Occipital lobe (tissue), 1 donor: ENCODE measurements at regions not wholly inside any gene's neighbourhood (a gene's known extent, or its start where the extent isn't known, plus 50 kb on each side); places are given as distances from the start of the nearest gene placed in this dataset.
"Not testable (repeated sequence)": the region's sequence is repeated elsewhere in the genome, so short reads cannot be mapped to it uniquely, and the experiment has no call there.

Source experiments
- DNase-seq: peaks from one replicate; lab custom pipeline; 2025; lab: John Stamatoyannopoulos, UW

DNA sequence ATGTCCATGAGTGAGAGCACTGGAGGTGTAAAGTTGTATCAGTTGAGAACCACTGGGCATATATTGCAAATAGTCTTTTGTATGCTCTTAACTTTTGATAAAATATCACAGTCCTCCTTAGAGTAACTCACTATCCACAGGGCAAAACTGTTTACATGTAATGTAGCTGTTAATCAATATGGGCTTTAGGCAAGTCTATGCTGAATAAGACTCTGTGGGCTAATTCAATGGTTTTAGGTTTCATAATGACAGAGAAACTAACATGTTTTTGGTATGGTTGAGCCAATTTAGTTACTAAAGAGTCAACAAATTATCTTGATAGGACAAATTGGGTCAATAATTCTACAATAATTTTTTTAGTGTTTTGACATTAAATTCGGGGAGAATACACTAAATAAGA, 1134.9 kb upstream of the FAM98A start:
- DNase-seq: no peak

DNA sequence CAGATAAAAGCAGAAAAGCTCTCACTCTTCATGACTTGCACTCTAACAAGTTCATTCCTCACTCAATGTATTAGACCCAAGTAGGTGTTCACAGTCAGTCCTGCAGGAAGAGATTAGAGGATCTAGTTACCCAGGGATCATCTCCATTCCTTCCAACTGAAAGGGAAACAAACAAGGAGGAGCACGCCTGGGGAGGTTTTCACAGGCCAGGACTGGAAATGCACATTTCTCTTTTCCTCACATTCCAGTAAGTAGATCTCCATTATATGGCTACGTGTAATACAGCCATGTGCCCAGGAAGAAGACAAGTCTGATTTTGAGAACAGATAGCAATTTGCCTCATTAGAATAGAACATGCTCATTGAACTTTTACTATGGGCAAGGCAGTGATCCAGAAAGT, 1132.2 kb upstream of the FAM98A start:
- no peak for DNase-seq

DNA sequence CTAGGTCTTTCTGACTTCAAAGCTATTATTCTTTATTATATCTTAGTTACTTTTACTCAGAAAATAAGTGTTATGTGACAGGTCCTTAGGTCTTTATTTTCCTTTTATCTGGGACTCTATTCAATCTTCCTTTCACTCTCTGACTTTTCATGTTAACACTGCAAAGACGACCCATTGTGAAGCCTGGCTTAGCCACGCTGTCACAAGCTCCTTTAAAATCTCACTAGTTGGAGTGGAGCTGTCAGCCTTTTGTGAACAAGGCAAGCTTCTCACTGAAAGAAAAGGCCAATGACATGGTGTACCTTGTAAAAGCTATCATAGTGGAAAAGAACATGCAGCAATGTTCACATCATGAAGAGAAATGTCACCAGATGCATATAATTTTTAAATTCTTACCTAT, 1130.7 kb upstream of the FAM98A start:
- DNase-seq: no peak

DNA sequence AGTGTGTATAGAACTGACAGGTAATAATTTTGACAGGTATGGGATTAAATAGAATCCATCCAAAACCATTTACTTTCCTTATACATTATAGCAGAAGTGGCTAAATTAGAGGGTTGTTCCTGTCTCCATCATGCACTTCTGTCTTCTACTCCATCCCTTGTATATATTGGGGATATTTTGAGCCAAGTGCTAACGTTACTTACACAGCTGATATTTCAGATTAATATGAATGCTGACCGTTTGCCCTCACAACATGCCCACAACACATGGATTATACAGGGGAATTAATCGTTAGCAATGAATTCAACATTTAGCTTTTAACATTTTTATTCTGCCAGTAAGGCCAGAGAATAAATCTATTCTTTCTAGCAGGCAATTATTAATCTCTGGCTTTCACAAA, 1125.0 kb upstream of the FAM98A start:
- DNase-seq: no peak

DNA sequence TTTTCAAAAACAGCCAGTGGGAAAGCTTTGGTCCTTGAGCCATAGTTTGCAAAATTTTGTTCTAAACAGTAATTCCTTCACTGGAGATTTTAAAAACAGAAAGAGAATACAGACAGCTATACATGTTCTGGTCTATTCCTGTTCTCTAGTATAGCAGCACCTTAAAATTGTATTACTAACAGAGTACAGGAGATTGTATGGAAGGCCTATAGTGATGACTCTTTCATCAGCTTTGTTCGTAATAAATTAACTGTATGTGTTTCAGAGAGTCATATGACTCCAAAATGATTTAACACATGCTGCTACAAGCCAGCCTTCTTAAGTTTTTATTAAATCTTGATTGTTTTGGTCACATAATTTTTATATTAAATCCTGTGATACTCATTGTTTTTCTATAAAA, 1124.6 kb upstream of the FAM98A start:
- no peak for DNase-seq

DNA sequence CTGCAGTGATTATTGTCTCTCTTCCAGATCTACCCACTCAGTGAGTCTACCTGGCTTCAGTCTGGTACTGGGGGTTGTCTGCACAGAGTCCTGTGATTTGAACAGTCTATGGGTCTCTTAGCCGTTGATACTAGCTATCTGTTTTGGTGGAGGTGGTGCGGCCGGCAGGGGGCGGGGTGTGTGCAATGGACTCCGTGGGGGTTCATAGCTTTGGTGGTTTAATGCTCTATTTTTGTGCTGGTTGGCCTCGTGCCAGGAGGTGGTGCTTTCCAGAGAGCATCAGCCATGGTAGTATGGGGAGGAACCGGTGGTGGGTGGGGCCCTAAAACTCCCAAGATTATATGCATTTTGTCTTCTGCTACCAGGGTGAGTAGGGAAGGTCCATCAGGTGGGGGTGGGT, 1120.1 kb upstream of the FAM98A start:
- no peak for DNase-seq

DNA sequence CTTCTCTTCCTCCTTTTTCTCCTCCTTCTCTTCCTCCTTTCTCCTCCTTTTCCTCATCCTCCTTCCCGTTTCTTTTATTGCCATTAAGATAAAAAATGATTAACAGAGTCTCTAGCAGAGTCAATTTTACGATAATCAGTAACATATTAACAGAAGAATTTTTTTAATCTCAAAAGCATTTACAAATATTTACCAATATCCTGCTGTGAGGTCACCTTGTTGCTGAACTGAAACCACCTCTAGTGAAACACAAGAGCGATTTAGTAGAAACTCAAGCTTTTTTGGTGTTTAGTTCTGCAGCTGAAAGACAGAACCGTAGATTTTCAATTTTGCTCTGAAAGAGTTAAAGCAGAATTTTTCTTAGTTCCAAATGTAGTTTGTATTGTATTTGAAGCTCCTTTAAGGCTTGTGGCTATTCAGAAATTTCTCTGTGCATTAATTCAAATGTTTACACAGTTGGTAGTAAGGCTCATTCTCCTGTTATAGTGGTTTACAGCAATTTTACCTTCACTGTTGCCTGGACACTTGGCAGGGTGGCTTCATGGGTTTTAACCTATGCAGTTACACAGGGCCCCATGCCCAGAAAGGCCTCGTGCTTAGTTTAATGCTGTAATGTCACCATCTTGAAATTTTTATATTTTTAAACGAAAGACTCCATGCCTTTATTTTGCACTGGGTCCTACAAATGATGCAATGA, 1106.6 kb upstream of the FAM98A start:
- DNase-seq: no peak

DNA sequence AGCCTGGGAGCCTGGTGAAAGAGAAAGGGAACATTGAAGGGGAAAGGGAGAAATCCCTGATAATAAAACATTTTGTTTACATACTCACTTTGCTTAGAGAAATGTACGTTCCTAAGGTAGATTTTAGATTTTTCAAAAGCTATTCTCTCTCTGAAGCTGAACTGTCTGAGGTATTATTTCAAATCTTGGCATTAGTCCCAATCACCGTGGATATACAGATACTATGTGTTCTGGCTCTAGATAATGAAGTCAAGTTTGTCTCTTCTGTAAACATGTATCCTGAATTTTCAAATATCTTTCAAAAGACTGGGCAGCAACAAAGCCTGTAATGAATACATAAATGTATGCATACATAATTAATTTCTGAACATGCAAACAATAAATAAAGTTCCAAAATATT, 1104.2 kb upstream of the FAM98A start:
- no peak for DNase-seq

DNA sequence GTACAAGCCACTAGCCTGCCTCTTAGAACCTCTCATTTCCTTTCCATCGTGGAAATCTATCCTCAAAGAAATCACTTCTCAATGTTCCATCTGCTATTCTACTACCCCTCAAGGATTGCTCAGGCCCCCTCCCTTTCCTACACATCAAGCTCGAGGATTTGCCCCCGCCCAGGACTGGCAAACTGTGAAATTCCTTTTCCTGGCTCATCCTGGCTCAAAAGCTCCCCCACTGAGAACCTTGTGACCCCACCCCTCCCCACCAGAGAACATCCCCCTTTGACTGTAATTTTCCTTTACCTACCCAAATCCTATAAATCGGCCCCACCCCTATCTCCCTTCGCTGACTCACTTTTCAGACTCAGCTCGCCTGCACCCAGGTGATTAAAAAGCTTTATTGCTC, 1103.3 kb upstream of the FAM98A start:
- not testable (repeated sequence) for DNase-seq

DNA sequence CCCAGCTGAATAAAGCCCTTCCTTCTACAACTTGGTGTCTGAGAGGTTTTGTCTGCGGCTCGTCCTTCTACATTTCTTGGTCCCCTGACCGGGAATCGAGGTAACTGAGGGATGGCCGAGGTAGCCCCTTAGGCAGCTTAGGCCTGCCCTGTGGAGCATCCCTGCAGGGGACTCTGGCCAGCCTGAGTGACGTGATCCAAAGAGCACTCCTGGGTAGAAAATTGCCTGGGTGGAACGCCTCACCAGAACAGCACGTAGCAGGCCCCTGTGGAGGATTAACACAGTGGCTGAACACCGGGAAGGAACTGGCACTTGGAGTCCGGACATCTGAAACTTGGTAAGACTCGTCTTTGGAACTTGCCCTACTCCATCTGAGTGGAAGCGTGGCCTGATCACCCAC, 1078.5 kb upstream of the FAM98A start:
- DNase-seq: not testable (repeated sequence)

DNA sequence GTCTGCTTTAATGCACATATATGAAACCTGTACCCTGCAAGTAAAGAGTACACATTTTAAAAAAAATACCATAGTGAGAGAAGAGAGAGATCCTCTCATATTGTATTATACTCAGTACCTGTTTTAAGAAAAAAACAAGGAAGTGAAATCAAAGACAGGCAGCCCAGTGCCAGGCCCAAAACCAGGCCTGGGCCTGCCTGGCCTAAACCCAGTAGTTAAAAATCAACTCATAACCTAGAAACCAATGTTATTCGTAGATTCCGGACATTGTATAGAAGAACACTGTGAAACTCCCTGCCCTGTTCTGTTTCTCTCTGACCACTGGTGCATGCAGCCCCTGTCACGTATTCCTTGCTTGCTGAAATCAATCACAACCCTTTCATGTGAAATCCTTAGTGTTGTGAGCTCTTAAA, 1078.0 kb upstream of the FAM98A start:
- not testable (repeated sequence) for DNase-seq

DNA sequence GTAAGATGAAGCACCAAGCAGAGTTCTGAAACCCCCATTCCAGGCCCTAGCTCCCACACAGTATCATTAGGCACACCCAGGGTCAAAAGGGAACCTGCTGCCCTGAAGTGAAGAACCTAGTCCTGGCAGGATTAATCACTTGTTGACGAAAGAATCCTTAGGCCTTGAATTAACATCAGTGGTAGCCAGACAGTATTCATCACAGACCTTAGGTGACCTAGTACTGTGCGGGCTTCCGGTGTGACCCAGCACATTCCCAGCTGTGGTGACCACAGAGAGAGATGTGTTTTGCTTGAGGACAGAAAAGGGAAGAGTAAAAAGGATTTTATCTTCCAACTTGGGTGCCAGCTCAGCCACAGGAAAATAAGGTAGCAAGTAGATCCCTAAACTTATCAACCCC, 1071.4 kb upstream of the FAM98A start:
- DNase-seq: no peak

DNA sequence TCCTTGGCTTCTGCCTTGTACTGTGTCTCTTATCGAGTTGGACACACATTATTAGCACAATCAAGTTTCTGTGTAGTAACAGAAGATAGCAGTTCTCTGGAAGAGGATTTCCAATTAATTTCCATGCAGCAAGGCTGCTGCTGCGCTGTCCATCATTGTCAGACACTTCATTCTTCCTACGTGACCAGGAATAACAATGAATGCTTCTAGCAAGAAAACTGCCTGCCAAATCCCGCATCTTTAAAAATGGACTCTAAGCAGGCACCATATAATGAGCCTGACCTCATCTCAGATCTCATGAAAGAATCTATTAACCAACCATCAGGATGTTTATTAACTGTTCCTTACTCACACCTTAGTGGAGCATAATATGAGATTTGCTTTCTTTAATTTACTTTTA, 1067.7 kb upstream of the FAM98A start:
- no peak for DNase-seq

DNA sequence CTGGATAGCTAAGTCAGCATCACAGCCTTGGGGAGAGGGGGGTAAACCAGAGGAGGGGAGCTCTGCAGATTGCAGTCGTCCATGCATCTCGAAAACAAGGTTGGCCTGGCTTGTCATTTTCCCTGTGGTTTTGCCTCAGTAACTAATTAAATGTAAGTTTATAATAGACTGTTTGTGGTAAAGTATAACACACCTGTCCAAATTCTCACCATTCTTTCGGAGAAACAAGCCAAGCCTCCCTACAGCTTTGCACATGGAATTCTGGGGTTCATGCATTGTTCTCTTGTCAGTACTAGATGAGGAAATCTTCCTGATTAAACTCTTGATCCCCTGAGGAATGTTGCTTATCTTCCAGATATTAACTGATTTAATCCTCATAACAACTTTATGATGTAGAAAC, 1065.2 kb upstream of the FAM98A start:
- DNase-seq: no peak

DNA sequence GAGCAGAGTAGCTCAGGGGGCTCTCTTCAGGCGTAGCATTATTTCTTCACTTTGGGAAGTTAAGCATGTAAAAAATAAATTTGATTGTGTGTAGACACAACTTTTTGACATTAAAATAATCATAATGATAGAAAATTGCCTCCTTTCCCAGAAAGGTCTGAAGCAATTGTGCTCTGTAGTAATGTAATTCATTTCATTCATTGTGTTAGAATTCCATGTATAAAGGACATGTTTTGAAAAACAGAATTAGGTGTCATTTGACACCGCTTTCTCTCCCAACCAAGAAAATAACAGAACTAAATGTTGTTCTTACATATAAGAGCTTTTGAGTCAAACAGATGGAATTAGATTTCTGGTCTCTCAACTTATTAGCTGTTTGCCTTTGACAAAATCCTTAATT, 1064.2 kb upstream of the FAM98A start:
- DNase-seq: no peak

DNA sequence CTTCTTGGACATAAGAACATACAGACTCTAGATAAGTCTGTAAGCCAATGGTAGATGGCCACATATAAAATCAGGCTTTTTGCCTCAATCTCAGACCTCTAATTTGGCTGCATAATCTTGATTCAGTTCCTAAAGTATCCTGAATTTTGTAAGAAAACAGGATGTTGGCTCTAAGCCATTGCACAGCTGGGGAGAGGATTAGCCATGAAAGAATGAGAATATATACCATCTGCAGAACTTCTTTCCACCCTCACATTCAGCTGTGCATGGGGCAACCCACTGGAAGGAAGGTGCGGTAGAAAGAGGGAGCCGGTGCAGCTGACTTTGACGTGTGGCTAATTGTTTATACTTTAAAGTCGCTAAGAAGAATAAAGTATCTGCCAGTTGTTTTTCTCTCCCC, 1061.6 kb upstream of the FAM98A start:
- DNase-seq: no peak

DNA sequence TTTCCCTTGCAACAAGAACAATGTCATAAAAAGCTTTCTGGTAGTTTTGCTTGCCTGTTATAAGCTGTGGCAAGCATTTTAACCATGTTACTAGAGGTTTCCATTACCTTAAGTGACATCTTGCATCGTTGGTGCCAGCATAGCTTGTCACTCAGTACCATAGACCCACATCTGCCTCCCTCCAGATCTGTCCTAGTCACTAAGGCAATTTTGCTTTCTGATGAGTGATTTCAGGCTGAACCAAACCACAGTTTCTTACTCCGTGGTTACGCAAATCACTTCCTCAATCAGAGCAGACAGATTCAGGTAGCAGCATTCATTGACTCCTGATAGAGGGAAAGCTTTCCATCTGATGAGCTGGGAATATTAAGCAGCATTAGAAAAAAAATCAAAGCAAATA, 1057.5 kb upstream of the FAM98A start:
- DNase-seq: no peak

DNA sequence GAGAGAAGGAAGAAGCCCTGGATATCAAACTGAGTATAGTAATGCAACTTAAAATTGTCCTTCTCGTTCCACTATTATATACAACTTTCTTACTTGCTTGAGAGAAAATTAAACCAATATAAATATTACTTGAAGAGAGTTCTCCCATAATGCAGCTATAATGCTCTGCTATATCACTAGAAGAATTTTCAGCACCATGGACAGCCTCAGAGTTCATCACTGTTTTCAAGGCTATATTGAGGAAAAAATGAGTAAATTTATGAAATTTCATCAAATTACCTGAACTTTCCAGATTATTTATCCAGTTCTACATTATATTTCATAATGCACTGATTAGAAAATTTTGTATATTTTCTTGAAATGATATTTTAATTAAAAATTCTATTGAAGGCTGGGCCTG, 1053.5 kb upstream of the FAM98A start:
- no peak for DNase-seq

DNA sequence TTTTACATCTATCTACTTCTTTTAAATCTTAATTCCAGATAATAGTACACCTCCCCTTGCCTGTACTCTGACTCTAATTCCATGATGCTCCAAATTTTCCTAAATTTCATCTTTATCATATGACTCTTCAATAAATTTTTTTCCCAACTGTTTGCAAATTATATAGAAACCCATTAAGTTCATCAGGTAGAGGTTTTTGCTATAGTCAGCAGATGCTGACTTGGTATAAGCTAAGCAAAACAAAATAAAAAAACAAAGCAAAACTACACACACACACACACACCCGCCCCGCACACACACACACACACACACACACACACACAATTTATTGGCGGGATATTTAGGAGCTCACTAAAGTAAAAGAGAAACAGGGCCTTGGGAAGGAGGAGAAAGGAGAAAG, 1047.8 kb upstream of the FAM98A start:
- no peak for DNase-seq

DNA sequence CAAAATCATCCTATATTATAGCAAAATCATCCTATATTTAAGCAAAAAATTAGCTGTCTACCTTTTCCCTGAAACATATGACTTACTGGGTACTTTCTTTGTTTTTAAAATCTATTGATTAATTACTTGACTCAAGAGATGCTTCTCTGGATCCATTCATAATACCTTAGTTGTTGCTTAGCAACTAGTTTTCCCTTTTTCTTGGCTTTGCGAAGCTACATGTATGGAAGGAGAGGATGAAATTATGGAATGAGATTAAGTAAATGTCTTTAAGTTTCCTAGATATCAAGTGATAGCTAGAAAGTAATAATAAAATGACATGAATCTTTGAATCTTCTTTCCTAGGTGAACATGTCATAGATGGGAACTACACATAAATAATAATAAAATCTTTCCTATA, 1033.2 kb upstream of the FAM98A start:
- no peak for DNase-seq

DNA sequence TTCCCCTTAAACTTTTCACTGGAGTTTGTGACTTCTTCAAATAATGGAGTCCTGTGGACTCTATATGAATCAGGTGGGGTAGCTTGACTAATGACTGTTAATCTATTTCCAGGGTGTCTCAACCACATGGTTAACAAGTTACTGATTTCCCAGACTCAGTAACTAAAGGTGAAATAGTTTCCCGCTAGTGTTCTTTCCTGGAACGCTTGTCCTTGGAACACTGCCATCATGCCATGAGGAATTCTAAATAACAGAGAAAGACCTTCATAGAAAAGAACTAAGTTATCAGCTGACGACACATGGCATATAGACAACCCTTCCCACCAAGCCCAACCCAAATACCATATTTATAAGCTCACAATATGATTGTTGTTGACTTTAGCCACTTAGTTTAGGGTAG, 1027.9 kb upstream of the FAM98A start:
- no peak for DNase-seq

DNA sequence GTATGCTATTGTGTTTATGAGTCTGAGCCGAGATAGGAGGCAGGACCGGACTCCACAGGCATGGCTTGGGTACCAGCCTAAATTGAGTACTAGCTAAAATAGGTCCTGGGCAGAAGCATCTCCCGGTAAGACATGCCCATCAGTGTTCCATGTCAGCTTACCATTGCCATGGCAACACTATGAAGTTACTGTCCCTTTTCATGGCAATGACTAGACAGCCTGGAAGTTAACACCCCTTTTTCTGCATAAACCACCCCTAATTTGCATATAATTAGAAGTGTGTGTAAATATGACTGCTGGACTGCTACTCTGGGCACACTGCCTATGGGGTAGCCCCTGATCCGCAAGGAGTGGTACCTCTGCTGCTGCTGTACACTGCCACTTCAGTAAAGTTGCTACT, 1005.1 kb upstream of the FAM98A start:
- DNase-seq: no peak

DNA sequence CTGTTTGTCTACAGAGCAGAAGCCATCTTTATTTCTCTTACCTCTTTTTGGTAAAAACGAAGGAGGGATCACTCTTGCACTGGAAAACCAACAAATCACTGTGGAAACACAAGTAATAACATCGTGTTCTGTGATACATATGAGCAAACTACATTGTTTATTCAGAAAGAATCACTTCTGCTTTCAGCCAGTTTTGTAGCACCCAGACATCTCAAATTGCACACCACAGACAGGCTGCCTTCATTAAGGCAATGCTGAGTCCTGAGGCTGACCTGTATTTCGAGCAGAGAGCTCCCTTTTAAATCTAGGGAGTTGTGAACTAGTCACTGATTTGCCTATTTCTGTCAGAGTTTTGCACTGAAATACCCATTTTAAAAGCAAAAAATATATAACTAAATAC, 1003.2 kb upstream of the FAM98A start:
- no peak for DNase-seq

DNA sequence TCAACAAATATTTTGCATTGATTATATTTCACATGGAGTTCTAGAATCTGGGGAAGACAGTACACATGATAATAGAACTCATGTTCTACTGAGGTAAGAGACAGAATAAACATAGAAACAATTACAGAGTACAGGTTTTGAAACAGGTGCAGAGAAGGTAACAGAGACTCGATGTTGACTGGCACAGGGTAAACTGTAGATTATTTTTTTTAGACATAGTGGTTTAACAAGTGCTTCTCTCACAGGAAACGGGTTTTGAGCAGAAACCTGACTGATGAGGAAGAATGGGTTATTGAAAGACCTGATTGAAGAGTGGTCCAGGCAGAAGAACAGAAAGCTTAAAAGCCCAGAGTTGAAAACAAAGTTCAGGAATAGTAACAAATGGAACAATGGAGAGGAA, 1002.5 kb upstream of the FAM98A start:
- no peak for DNase-seq
